Stromal cell of bone marrow (primary cell): ENCODE measurements at regions not wholly inside any gene's neighbourhood (a gene's known extent, or its start where the extent isn't known, plus 50 kb on each side); places are given as distances from the start of the nearest gene placed in this dataset.
A peak's percentile ranks its signal among the peaks of the same experiment; 100 is the strongest.

Experiments used
- DNase-seq: peaks from one replicate; pipeline ENCODE4 v3.0.0-alpha.2; 2012; ENCODE audit warnings: low read depth

GRCh38 chr7:20945451-20945850, 158.8 kb upstream of the SP8 start:
- DNase-seq: no peak

- DNase-seq: no peak
Measured at GRCh38 chr7:20952916-20953315, 166.2 kb upstream of the SP8 start.

DNA sequence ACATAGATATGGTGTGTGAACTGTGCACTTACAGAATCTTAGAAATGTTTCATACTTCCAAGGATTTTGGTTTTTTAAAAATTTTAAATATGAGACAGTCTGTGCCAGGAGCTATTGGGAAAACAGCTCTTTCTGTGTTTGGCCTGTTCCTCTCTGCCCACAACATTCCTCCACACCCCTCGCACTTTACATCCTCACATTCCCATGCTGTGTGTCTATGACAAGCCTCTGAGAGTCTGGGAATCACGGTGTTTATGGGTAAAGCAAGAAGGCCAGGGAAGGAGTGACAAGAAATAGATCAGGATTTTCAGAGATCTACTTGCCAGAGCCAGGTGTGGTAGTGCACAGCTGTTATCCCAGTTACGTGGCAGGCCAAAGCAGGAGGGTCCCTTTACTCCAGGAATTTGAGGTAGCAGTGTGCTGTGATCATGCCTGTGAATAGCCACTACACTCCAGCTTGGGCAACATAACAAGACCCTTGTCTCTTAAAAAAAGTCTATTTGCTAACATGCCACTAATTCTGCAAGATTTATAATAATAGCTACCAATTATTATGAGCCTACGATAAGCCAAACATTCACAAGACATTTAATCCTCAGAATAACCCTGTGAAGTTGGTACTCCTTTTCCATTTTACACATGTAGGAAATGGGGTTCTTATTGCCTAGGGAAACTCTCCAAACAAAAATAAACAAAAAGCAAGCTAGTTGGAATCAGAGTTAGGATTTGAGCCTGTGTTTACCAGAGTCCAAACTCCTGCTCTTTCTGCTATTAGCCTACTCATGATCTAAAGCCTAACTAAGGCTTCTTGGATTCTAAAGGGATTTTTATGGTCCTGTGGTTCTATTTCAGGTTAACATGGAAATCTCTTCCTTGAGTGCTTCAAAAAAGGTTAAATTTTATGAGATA, 168.3 kb upstream of the SP8 start:
- no peak for DNase-seq

DNA sequence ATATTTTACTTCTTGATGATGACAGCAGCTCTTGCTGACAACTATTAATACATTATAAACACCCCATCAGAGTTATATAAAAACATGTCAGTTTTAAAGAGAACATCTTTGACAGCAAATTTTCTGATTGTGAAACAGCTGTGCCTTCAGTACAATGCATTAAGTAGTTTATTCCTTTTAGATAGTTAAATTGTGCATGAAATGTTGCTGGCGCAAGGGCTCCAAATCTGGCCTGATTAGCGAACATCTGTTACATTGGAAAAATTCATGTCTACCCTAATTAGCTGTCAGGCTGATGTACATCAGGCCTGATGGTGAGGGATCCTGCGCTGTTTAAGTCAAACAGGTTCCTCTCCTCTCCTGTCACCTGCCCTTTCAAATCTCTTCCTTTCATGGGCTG, 171.9 kb upstream of the SP8 start:
- DNase-seq: no peak

GRCh38 chr7:20959281-20959680, 172.6 kb upstream of the SP8 start:
- DNase-seq: no peak

DNA sequence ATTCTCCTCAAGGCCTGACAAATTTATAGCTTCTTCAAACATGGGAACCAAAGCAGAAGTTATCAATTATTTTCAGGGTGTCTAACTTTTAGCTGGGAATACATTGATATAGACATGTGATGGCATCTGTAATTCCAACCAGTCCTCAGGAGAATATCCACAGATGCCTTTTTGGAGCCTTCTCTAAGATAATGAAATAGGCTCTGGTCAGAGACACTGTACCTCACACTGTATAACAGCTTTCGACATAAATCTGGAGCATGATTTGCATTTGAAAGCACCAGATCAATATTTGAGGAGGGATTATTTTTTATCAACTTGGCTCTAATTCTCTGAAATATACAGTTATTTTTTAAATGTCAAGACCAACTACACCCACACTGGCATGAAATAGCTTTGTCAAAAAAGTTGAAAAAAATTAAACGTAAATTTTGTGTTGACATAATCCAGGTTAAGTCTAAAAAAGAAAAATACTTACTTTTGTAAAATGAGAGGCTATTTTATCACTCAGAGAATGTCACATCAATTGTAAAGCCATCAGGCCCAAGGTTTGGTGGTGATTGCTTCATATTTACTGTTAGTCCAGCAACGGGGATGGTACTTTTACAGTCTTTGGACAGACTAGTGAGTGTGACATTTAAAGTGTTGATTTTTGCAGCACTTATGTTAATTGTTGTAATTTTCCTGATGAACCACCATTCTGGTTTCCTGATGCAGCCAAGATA, 177.0 kb upstream of the SP8 start:
- DNase-seq: no peak

GRCh38 chr7:20964281-20964918, 177.7 kb upstream of the SP8 start:
- DNase-seq: no peak

DNA sequence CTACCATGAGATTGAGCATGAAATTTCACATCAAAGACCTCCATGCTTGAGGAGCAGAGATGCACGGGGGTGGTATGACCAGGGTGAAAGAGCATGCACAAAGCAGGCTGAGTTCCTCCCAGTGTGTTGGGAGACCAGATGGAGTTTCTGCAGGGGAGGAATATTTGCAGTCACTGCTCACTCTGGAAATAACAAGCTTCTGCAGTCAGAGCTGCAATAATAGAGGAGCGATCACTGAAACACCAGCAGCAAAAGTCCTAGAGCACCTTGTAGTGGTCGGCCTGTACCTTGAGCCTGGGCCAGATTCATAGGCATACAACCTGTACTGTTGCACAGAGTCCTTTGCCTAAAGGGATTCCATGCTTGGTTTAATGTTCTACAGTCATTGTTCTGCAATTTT, 184.5 kb upstream of the SP8 start:
- DNase-seq: no peak

DNA sequence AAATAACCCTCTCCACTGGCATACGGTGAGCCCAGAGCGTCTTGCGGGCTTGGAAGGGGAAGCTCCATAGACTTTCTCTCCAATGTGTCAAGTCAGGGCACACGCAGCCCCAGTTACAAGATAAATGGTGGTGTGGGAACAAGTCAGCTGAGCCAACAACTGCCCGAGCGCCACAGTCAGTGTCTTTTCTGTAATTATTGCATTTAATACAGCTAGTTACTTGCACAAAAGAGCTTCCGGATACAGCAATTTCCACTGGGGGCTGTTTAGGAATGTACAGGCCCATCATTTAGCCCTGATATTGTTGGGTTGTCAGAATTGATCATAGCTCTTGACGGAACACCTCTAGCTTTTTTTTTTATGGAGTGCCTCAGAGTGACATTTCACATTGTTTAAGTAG, 193.5 kb upstream of the SP8 start:
- DNase-seq: no peak

GRCh38 chr7:20980668-20981264, 194.1 kb upstream of the SP8 start:
- DNase-seq: no peak

DNA sequence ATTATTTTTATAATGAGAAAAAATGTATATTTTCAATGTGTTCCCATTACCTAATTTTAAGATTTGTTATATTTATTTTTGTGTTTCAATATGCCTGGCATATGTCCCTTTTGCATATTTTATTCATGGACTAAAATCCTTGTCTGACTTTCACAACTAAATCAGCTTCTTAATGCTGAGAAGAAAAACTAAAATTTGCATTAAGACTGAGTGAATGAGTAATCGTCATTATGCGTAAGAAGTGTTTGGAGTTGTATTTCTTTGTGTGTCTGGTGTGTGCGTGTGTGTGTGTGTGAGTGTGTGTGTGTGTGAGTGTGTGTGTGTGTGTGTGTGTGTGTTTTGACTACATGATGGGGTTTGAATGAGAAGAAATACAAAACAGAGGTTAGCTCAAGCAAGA, 201.7 kb upstream of the SP8 start:
- DNase-seq: no peak

GRCh38 chr7:20991544-20991943, 204.9 kb upstream of the SP8 start:
- no peak for DNase-seq

- no peak for DNase-seq
Measured at GRCh38 chr7:20993693-20994092, 207.0 kb upstream of the SP8 start.

GRCh38 chr7:20998309-20998708, 211.6 kb upstream of the SP8 start:
- no peak for DNase-seq

DNA sequence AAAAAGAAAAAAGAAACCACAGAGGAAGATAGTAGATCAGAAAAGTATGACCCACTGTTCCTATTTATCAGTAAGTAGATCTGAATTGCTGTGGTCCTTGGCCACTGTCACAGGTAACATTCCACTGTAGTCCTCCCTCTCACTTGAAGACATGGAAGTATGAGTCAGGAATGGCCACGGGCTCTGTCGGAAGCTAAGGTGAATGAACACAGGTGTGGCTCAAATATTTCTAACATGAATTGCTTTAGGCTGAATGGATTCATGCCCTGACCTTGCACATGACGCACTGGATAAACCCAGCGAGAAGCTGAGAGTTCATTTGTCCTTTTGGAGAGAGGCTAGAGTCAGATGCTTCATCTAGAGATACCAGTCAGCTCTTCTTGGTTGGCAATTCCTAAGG, 224.5 kb upstream of the SP8 start:
- no peak for DNase-seq

GRCh38 chr7:21013765-21014539, 227.3 kb upstream of the SP8 start:
- no peak for DNase-seq

- DNase-seq: no peak
Measured at GRCh38 chr7:21020667-21021066, 234.0 kb upstream of the SP8 start.

DNA sequence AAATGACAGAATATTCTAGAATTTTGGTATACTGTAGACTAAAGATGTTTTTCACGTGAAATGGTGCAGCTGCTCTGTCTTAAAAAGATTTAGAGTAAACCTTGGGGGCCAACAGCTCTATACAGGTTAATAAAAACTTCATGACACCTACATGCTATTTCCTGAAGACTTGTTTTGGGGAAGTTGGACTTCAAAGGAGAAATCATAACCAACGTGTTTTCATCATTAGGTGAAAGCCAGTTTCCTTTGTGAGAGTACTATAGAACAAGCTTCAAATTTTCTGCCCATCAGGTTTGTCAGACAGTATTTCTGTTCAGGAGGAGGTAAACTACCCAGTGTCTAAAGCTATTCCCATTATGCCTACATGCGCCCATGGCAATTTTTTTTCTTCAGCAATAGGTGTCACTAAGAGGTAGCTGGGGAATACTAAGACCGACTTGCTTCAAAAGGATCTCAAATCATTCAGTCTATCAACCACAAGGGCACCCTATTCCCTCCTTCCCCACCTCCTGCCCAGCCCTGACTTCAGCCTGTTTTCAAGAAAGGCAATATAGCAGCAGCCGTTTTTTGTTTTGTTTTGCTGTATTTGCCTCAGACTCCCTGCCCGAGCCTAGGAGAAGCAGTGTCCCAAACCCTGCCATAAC, 237.3 kb upstream of the SP8 start:
- DNase-seq: no peak

DNA sequence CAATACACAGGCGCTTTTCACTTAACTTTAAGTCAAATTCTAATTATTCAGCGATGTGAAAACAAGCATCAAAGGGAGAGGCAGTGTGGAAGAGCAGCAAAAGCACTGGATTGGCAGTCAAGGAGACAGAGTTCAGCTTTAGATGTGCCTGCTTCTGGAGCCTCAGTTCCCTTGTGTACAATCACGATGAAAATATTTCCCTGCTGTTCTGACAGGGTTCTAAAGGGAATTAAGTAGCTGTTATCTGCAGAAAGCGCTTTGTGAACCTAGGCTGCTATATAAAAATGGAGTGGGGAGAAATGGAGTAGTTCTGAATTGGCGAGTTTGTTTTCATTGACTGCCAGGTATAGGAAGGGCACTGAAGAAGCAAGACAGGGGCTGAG, 237.8 kb upstream of the SP8 start:
- DNase-seq: no peak

DNA sequence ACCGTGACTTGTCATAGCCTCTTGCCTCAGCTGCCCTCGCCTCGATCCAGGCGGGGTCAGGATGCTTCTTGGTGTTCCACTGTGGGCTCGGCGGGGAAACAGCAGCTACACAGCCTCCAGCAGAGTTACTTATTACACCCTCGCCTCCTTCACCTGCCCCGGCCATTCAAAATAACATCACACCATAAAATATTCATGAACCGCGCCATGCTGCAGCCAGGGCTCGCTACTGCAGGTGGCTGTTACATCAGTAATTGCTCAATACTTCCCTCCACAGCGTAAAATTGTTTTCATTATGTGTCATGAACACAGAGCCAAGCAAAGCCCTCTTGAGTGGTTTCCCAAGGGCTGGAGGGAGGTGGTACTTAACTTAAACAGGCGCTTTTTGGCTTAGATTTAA, 241.5 kb upstream of the SP8 start:
- peak; percentile 0 for DNase-seq

- no peak for DNase-seq
Measured at GRCh38 chr7:21028599-21028998, 241.9 kb upstream of the SP8 start.
